HCT116 (cell line): ENCODE measurements at regions not wholly inside any gene's neighbourhood (a gene's known extent, or its start where the extent isn't known, plus 50 kb on each side); places are given as distances from the start of the nearest gene placed in this dataset.

ENCODE experiments used
- ATF3 ChIP-seq: IDR thresholded peaks from 2 replicates; pipeline ENCODE4 v1.6.1; 2012
- ELF1 ChIP-seq: IDR thresholded peaks from 2 replicates; pipeline ENCODE4 v1.6.1; 2012; ENCODE audit warnings: low read depth, borderline replicate concordance
- EZH2 ChIP-seq: fragments of 200-600 bp; sonication (generic); IDR thresholded peaks from 2 replicates; pipeline ENCODE4 v1.6.1; 2017; ENCODE audit warnings: antibody characterized with exemption, mixed run types
- JUND ChIP-seq: IDR thresholded peaks from 2 replicates; pipeline ENCODE4 v1.6.1; 2012
- POLR2A ChIP-seq: IDR thresholded peaks from 2 replicates; pipeline ENCODE4 v1.7.0; 2011; ENCODE audit warnings: borderline replicate concordance; ENCODE audit not compliant: insufficient read depth, insufficient read length; ENCODE audit errors: extremely low read depth
- POLR2AphosphoS5 ChIP-seq: IDR thresholded peaks from 2 replicates; pipeline ENCODE4 v1.6.1; 2011; ENCODE audit warnings: mild to moderate bottlenecking, low read depth, low read length, moderate library complexity
- RAD21 ChIP-seq: IDR thresholded peaks from 2 replicates; pipeline ENCODE4 v1.6.1; 2012; ENCODE audit warnings: low read depth, mild to moderate bottlenecking
- YY1 ChIP-seq: IDR thresholded peaks from 2 replicates; pipeline ENCODE4 v1.6.1; 2011; ENCODE audit warnings: low read length, low read depth, moderate library complexity, mild to moderate bottlenecking; ENCODE audit not compliant: insufficient replicate concordance; ENCODE audit errors: extremely low read depth
- ZFX ChIP-seq: fragments of 450-650 bp; IDR thresholded peaks from 2 replicates; pipeline ENCODE4 v1.6.1; 2017
- TF ChIP-seq, protein P1 (sequence below), 3 experiments: fragments of 200-600 bp in 1 of 3; sonication (generic) in 1 of 3; IDR thresholded peaks in 2 of 3; conservative IDR thresholded peaks in 1 of 3; 2 replicates each; pipeline ENCODE4 v1.5.1; 2012 to 2017; ENCODE audit warnings: low read depth in 2 of 3, low read length in 2 of 3, antibody characterized with exemption in 1 of 3, borderline replicate concordance in 1 of 3, control low read depth in 1 of 3, mild to moderate bottlenecking in 1 of 3, mixed read lengths in 1 of 3, mixed run types in 1 of 3, moderate library complexity in 1 of 3; ENCODE audit not compliant: insufficient read depth in 1 of 3
- TF ChIP-seq, protein P2 (sequence below): IDR thresholded peaks from 2 replicates; pipeline ENCODE4 v1.6.1; 2012
- TF ChIP-seq, protein P3 (sequence below): IDR thresholded peaks from 2 replicates; pipeline ENCODE4 v1.6.1; 2011; ENCODE audit warnings: mild to moderate bottlenecking, low read length, moderate library complexity; ENCODE audit not compliant: insufficient replicate concordance; ENCODE audit errors: extremely low read depth

DNA sequence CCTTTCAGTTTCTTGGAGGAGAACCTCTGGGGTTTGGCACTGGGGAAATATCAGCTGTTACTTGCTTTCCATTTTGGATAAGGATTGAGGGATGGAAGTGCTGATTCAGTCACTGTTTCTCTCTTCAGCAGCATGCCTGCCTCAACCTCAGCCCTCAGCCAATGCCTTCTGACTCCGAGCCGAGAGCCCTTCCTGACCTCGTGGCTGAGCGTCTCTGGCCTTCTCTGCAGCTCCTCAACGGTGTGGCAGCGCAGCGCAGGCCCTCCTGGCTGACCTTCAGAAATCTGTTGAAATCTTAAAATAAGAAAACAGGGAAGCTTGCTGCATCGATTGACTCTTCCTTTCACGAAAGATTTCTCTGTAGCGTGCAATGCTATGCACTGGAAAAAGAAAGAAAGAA is 434.3 kb upstream of the FAT1 start:
- no peak for TF ChIP-seq ATF3
- no peak for TF ChIP-seq ELF1
- no peak for TF ChIP-seq POLR2AphosphoS5
- TF ChIP-seq JUND = no peak
- TF ChIP-seq, protein P1, sequence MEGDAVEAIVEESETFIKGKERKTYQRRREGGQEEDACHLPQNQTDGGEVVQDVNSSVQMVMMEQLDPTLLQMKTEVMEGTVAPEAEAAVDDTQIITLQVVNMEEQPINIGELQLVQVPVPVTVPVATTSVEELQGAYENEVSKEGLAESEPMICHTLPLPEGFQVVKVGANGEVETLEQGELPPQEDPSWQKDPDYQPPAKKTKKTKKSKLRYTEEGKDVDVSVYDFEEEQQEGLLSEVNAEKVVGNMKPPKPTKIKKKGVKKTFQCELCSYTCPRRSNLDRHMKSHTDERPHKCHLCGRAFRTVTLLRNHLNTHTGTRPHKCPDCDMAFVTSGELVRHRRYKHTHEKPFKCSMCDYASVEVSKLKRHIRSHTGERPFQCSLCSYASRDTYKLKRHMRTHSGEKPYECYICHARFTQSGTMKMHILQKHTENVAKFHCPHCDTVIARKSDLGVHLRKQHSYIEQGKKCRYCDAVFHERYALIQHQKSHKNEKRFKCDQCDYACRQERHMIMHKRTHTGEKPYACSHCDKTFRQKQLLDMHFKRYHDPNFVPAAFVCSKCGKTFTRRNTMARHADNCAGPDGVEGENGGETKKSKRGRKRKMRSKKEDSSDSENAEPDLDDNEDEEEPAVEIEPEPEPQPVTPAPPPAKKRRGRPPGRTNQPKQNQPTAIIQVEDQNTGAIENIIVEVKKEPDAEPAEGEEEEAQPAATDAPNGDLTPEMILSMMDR (IDR thresholded peaks at IDR 0.05 in 2 of 3, conservative IDR thresholded peaks at IDR 0.05 in 1 of 3; ENCODE audit: borderline replicate concordance in 1 of 3, insufficient read depth in 1 of 3, low read depth in 2 of 3, low read length in 2 of 3) = no peak
- TF ChIP-seq EZH2 = no peak
- TF ChIP-seq POLR2A = no peak
- TF ChIP-seq ZFX = no peak
- no peak for TF ChIP-seq YY1
- TF ChIP-seq, protein P2, sequence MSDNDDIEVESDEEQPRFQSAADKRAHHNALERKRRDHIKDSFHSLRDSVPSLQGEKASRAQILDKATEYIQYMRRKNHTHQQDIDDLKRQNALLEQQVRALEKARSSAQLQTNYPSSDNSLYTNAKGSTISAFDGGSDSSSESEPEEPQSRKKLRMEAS = no peak
- TF ChIP-seq, protein P3, sequence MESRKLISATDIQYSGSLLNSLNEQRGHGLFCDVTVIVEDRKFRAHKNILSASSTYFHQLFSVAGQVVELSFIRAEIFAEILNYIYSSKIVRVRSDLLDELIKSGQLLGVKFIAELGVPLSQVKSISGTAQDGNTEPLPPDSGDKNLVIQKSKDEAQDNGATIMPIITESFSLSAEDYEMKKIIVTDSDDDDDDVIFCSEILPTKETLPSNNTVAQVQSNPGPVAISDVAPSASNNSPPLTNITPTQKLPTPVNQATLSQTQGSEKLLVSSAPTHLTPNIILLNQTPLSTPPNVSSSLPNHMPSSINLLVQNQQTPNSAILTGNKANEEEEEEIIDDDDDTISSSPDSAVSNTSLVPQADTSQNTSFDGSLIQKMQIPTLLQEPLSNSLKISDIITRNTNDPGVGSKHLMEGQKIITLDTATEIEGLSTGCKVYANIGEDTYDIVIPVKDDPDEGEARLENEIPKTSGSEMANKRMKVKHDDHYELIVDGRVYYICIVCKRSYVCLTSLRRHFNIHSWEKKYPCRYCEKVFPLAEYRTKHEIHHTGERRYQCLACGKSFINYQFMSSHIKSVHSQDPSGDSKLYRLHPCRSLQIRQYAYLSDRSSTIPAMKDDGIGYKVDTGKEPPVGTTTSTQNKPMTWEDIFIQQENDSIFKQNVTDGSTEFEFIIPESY = no peak
- TF ChIP-seq RAD21 = no peak
